MM.1S (cell line): ENCODE measurements at regions not wholly inside any gene's neighbourhood (a gene's known extent, or its start where the extent isn't known, plus 50 kb on each side); places are given as distances from the start of the nearest gene placed in this dataset.

Source experiments
- CTCF ChIP-seq: fragments of 300-600 bp; sonication (generic); IDR thresholded peaks from 2 replicates; pipeline ENCODE4 v1.5.1; 2016; ENCODE audit warnings: antibody characterized with exemption, low read length, mixed read lengths
- EZH2phosphoT487 ChIP-seq: fragments of 300-600 bp; sonication (generic); IDR thresholded peaks from 2 replicates; pipeline ENCODE4 v1.6.1; 2018; ENCODE audit warnings: antibody characterized with exemption, low read length

- TF ChIP-seq CTCF, result no peak
- TF ChIP-seq EZH2phosphoT487, result no peak
These were observed 468.0 kb downstream of the EPHA5 start for GRCh38 chr4:65202165-65202852.
